ENCODE measurements at regions not wholly inside any gene's neighbourhood (a gene's known extent, or its start where the extent isn't known, plus 50 kb on each side); places are given as distances from the start of the nearest gene placed in this dataset.

- no peak for DNase-seq (ENCODE audit: low read depth in 1 of 2, low spot score in 1 of 2)
Measured at GRCh38 chr2:191738003-191738402, 60.1 kb downstream of the NABP1 start.

- DNase-seq (ENCODE audit: low read depth in 1 of 2, low spot score in 1 of 2): no peak
Measured at GRCh38 chr2:191738667-191739066, 60.7 kb downstream of the NABP1 start.

GRCh38 chr2:191739194-191739593 lies 61.3 kb downstream of the NABP1 start:
- no peak for DNase-seq (ENCODE audit: low read depth in 1 of 2, low spot score in 1 of 2)

- DNase-seq (ENCODE audit: low read depth in 1 of 2, low spot score in 1 of 2): no peak
Measured at GRCh38 chr2:191740016-191740419, 62.1 kb downstream of the NABP1 start.

- no peak for DNase-seq (ENCODE audit: low read depth in 1 of 2, low spot score in 1 of 2)
Measured at GRCh38 chr2:191740759-191741158, 62.8 kb downstream of the NABP1 start.

GRCh38 chr2:191746346-191747169 lies 68.6 kb downstream of the NABP1 start:
- no peak for DNase-seq (ENCODE audit: low read depth in 1 of 2, low spot score in 1 of 2)

GRCh38 chr2:191747170-191747530 lies 69.2 kb downstream of the NABP1 start:
- no peak for DNase-seq (ENCODE audit: low read depth in 1 of 2, low spot score in 1 of 2)

- DNase-seq (ENCODE audit: low read depth in 1 of 2, low spot score in 1 of 2): no peak
Measured at GRCh38 chr2:191748059-191748461, 70.1 kb downstream of the NABP1 start.

- DNase-seq (ENCODE audit: low read depth in 1 of 2, low spot score in 1 of 2): no peak
Measured at GRCh38 chr2:191748528-191749180, 70.7 kb downstream of the NABP1 start.

- DNase-seq (ENCODE audit: low read depth in 1 of 2, low spot score in 1 of 2): no peak
Measured at GRCh38 chr2:191749181-191749540, 71.2 kb downstream of the NABP1 start.

GRCh38 chr2:191754103-191754502 lies 76.2 kb downstream of the NABP1 start:
- no peak for DNase-seq (ENCODE audit: low read depth in 1 of 2, low spot score in 1 of 2)

- no peak for DNase-seq (ENCODE audit: low read depth in 1 of 2, low spot score in 1 of 2)
Measured at GRCh38 chr2:191756761-191757160, 78.8 kb downstream of the NABP1 start.

GRCh38 chr2:191757208-191757607 lies 79.3 kb downstream of the NABP1 start:
- no peak for DNase-seq (ENCODE audit: low read depth in 1 of 2, low spot score in 1 of 2)

- peak; percentile 6 to 14 for DNase-seq (ENCODE audit: low read depth in 1 of 2, low spot score in 1 of 2)
Measured at GRCh38 chr2:191758518-191759507, 80.9 kb downstream of the NABP1 start.

GRCh38 chr2:191759680-191760079 lies 81.7 kb downstream of the NABP1 start:
- DNase-seq (ENCODE audit: low read depth in 1 of 2, low spot score in 1 of 2): no peak

GRCh38 chr2:191760655-191761262 lies 82.8 kb downstream of the NABP1 start:
- no peak for DNase-seq (ENCODE audit: low read depth in 1 of 2, low spot score in 1 of 2)

GRCh38 chr2:191773136-191773535 lies 73.8 kb downstream of the CAVIN2 start:
- no peak for DNase-seq (ENCODE audit: low read depth in 1 of 2, low spot score in 1 of 2)

GRCh38 chr2:191777351-191777750 lies 69.5 kb downstream of the CAVIN2 start:
- DNase-seq (ENCODE audit: low read depth in 1 of 2, low spot score in 1 of 2): no peak

- no peak for DNase-seq (ENCODE audit: low read depth in 1 of 2, low spot score in 1 of 2)
Measured at GRCh38 chr2:191778041-191778440, 68.8 kb downstream of the CAVIN2 start.

GRCh38 chr2:191782351-191782750 lies 64.5 kb downstream of the CAVIN2 start:
- no peak for DNase-seq (ENCODE audit: low read depth in 1 of 2, low spot score in 1 of 2)

GRCh38 chr2:191783416-191783815 lies 63.5 kb downstream of the CAVIN2 start:
- DNase-seq (ENCODE audit: low read depth in 1 of 2, low spot score in 1 of 2): no peak

Data from activated T-helper 1 cell treated with anti-CD3 and anti-CD28 coated beads, Interleukin-2, amount 50 U/mL, for 16 hours (primary cell).